ENCODE measurements at regions not wholly inside any gene's neighbourhood (a gene's known extent, or its start where the extent isn't known, plus 50 kb on each side); places are given as distances from the start of the nearest gene placed in this dataset.
"Not testable (repeated sequence)": the region's sequence is repeated elsewhere in the genome, so short reads cannot be mapped to it uniquely, and the experiment has no call there.

- no peak for DNase-seq (ENCODE audit: low read depth)
Observed at GRCh38 chr2:877747-878146, 72.9 kb upstream of the SNTG2 start.

- DNase-seq (ENCODE audit: low read depth): no peak
Observed at GRCh38 chr2:875687-876615, 74.7 kb upstream of the SNTG2 start.

- DNase-seq (ENCODE audit: low read depth): no peak
Observed at GRCh38 chr2:873651-874580, 76.7 kb upstream of the SNTG2 start.

GRCh38 chr2:873027-873426 lies 77.6 kb upstream of the SNTG2 start:
- no peak for DNase-seq (ENCODE audit: low read depth)

GRCh38 chr2:871926-872680 lies 78.5 kb upstream of the SNTG2 start:
- DNase-seq (ENCODE audit: low read depth): no peak

- DNase-seq (ENCODE audit: low read depth): no peak
Observed at GRCh38 chr2:871175-871727, 79.4 kb upstream of the SNTG2 start.

- DNase-seq (ENCODE audit: low read depth): no peak
Observed at GRCh38 chr2:870426-870825, 80.2 kb upstream of the SNTG2 start.

- DNase-seq (ENCODE audit: low read depth): no peak
Observed at GRCh38 chr2:869894-870293, 80.8 kb upstream of the SNTG2 start.

DNA sequence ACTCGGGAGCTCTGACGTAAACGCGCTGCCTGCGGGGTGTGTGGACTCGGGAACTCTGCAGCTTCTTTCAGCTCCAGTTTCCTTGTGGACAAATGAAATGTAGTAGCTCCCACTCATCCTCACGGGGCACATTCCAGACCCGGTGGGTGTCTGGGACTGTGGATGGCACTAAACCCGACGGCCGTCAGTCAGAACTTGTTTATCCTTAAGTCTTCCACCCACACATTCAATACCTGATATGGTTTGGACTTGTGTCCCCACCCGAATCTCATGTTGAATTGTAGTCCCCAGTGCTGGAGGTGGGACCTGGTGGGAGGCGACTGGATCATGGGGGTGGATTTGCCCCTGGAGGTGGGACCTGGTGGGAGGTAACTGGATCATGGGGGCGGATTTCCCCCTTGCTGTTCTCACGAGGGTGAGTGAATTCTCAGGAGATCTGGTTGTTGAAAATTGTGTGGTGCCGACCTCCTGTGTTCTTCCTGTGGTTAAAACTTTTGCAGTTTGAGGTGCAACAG lies 81.2 kb upstream of the SNTG2 start:
- no peak for DNase-seq (ENCODE audit: low read depth)

DNA sequence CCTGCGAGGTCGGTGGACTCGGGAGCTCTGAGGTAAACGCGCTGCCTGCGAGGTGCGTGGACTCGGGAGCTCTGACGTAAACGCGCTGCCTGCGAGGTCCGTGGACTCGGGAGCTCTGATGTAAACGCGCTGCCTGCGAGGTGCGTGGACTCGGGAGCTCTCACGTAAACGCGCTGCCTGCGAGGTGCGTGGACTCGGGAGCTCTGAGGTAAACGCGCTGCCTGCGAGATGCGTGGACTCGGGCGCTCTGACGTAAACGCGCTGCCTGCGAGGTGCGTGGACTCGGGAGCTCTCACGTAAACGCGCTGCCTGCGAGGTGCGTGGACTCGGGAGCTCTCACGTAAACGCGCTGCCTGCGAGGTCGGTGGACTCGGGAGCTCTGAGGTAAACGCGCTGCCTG lies 81.8 kb upstream of the SNTG2 start:
- not testable (repeated sequence) for DNase-seq (ENCODE audit: low read depth)

GRCh38 chr2:867296-867695 lies 83.4 kb upstream of the SNTG2 start:
- no peak for DNase-seq (ENCODE audit: low read depth)

GRCh38 chr2:866887-867286 lies 83.8 kb upstream of the SNTG2 start:
- no peak for DNase-seq (ENCODE audit: low read depth)

DNA sequence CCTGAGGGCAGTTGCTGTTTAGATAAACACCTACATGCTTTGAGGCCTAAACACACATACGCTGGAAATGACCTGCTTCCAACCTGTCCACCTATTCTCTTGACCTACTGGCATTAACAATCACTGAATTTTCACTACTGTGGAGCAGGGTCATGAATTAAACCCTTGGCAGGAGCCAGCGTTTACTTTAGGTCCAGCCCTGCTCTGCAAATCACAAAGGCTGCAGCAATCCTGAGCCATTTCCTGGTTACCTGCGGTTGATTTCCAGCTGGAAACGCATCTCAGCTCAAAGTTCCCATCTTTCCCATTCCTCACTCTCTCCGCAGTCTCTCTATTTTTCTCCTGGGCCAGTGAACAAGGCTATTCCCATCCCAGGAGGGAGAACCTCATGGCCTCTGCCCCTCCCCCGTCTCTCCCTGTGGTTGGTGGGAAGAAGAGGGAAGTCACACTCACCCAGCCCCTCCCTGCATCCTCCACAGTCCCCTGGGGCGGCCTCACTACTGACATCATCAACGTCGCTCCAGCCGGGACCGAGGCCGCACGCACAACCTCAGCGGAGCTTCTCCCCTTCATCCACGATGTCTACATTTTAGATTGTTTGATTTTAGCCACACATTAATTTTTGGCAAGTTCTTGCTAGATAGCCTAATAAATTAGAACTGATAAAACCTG lies 84.5 kb upstream of the SNTG2 start:
- no peak for DNase-seq (ENCODE audit: low read depth)

DNA sequence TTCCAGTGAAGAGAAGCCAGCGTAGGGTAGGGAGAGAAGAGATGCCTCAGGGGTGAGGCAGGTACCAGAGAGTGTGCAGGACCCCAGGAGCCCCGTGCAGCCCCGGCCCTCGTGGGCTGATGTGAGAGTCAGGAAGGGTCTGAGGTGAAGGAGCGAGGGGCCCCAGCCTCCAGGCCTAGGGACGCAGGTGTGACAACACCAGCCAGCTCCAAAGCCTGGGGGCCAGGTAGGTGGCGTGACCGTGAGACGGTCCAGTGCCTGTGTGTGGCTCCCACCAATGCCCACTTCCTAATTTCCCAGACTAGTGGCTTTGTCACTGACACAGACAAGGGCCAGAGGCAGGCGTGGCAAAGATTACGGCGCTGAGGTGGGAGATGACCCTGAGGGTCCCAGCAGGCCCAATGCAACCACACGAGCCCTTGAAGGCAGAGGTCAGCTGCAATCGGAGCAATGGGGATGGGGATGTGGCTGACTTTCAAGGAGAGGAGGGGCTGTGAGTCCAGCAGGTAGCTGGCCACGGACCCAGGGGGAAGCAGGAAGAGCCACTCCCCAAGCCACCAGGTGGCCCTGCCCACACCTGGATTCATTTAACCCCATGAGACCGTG lies 86.0 kb upstream of the SNTG2 start:
- DNase-seq (ENCODE audit: low read depth): no peak

DNA sequence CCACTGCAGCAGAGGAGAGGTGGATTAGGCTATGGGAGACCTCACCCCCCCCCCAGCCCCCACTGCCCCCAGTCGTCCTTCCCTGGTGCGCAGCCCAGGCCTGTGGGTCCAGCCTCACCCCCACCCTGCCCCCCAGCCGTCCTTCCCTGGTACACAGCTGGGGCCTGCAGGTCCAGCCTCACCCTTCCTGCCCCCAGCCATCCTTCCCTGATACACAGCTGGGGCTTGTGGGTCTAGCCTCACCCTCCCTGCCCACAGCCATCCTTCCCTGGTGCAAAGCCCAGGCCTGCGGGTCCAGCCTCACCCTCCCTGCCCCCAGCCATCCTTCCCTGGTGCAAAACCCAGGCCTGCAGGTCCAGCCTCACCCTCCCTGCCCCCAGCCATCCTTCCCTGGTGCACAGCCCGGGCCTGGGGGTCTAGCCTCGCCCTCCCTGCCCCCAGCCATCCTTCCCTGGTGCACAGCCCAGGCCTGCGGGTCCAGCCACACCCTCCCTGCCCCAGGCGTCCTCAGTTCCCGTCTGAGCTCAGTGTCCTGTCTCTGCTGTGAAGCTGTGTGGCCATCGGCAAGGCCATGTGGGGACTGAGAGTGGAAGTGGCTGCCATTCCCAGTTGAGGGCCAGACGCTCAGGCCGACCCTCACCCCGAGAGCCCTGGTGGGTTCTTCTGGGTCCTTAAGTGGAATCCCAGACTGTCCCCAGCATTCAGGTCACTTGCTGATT lies 86.8 kb upstream of the SNTG2 start:
- DNase-seq (ENCODE audit: low read depth): no peak

- DNase-seq (ENCODE audit: low read depth): no peak
Observed at GRCh38 chr2:862731-863466, 87.8 kb upstream of the SNTG2 start.

- DNase-seq (ENCODE audit: low read depth): no peak
Observed at GRCh38 chr2:862355-862687, 88.3 kb upstream of the SNTG2 start.

GRCh38 chr2:861655-862354 lies 88.8 kb upstream of the SNTG2 start:
- no peak for DNase-seq (ENCODE audit: low read depth)
